Vagina (tissue), 2 donors: ENCODE measurements at regions not wholly inside any gene's neighbourhood (a gene's known extent, or its start where the extent isn't known, plus 50 kb on each side); places are given as distances from the start of the nearest gene placed in this dataset.

Experiments
- CTCF ChIP-seq, 3 experiments: fragments of 450-650 bp in 2 of 3; fragments of 200-600 bp in 1 of 3; sonication (generic) in 1 of 3; IDR thresholded peaks; one replicate each; pipeline ENCODE4 v1.5.1; 2017 to 2019; ENCODE audit warnings: antibody characterized with exemption in 3 of 3, mild to moderate bottlenecking in 2 of 3, moderate library complexity in 2 of 3
- POLR2AphosphoS5 ChIP-seq, 2 donors: sonication (generic); formaldehyde crosslinking; IDR thresholded peaks; one replicate each; pipeline ENCODE4 v1.9.0; 2017; ENCODE audit warnings: antibody characterized with exemption in 2 of 2, mild to moderate bottlenecking in 2 of 2, low read depth in 1 of 2; ENCODE audit not compliant: insufficient read depth in 1 of 2

GRCh38 chr6:149208134-149208601 lies 109.3 kb upstream of the TAB2 start:
- TF ChIP-seq CTCF (IDR thresholded peaks at IDR 0.05) (no peak), POLR2AphosphoS5 (IDR thresholded peaks at IDR 0.05; ENCODE audit: insufficient read depth in 1 of 2, low read depth in 1 of 2) (no peak)
